Fibroblast of lung (primary cell): ENCODE measurements at regions not wholly inside any gene's neighbourhood (a gene's known extent, or its start where the extent isn't known, plus 50 kb on each side); places are given as distances from the start of the nearest gene placed in this dataset.
A peak's percentile ranks its signal among the peaks of the same experiment; 100 is the strongest.

Source experiments
- DNase-seq, 2 donors: peaks; one replicate each; pipeline versions ENCODE4 v3.0.0 to v3.0.0-alpha.2; 2010; ENCODE audit warnings: low read depth in 2 of 2
- H2AFZ ChIP-seq: 2 replicates; pipeline ENCODE4 v1.5.1; 2012; ENCODE audit warnings: low read length, control low read depth, inconsistent platforms
- H3K27ac ChIP-seq: 2 replicates; pipeline ENCODE4 v1.5.1; 2011; ENCODE audit warnings: low read length, control low read depth; ENCODE audit not compliant: insufficient read depth
- H3K27me3 ChIP-seq: 2 replicates; pipeline ENCODE4 v1.5.1; 2011; ENCODE audit warnings: mild to moderate bottlenecking, low read length; ENCODE audit not compliant: control insufficient read depth, insufficient read depth
- H3K36me3 ChIP-seq: 2 replicates; pipeline ENCODE4 v1.5.1; 2011; ENCODE audit warnings: low read length; ENCODE audit not compliant: control insufficient read depth, insufficient read depth
- H3K4me1 ChIP-seq: 2 replicates; pipeline ENCODE4 v1.5.1; 2011; ENCODE audit warnings: low read length; ENCODE audit not compliant: control insufficient read depth, insufficient read depth; ENCODE audit errors: extremely low read depth
- H3K4me2 ChIP-seq: 2 replicates; pipeline ENCODE4 v1.5.1; 2011; ENCODE audit warnings: low read length, control low read depth; ENCODE audit not compliant: insufficient read depth; ENCODE audit errors: extremely low read depth
- H3K4me3 ChIP-seq, 4 experiments: fragments of 200-600 bp in 1 of 4; sonication (generic) in 1 of 4; replicated peaks in 1 of 4; 2 replicates each; pipeline ENCODE4 v1.5.1; 2011 to 2016; ENCODE audit warnings: low read length in 4 of 4, low read depth in 3 of 4, mild to moderate bottlenecking in 3 of 4, control low read depth in 2 of 4, inconsistent platforms in 1 of 4, mixed read lengths in 1 of 4; ENCODE audit not compliant: insufficient read depth in 1 of 4; ENCODE audit errors: control extremely low read depth in 1 of 4
- H3K79me2 ChIP-seq: 2 replicates; pipeline ENCODE4 v1.5.1; 2012; ENCODE audit warnings: mild to moderate bottlenecking, low read length, inconsistent platforms; ENCODE audit not compliant: control insufficient read depth, insufficient read depth
- H3K9ac ChIP-seq: 2 replicates; pipeline ENCODE4 v1.5.1; 2011; ENCODE audit warnings: mild to moderate bottlenecking, low read length, control low read depth; ENCODE audit not compliant: insufficient read depth
- H3K9me3 ChIP-seq: 2 replicates; pipeline ENCODE4 v1.5.1; 2012; ENCODE audit warnings: low read depth, low read length; ENCODE audit not compliant: control insufficient read depth, insufficient read depth
- H4K20me1 ChIP-seq: 2 replicates; pipeline ENCODE4 v1.5.1; 2011; ENCODE audit warnings: low read length; ENCODE audit not compliant: control insufficient read depth, insufficient read depth; ENCODE audit errors: extremely low read depth
- EZH2 ChIP-seq: IDR thresholded peaks from 2 replicates; pipeline ENCODE4 v1.5.1; 2012; ENCODE audit warnings: low read length, control low read depth, mild to moderate bottlenecking; ENCODE audit errors: missing control alignments
- TF ChIP-seq, protein P1 (sequence below), 2 donors: IDR thresholded peaks in 1 of 2; conservative IDR thresholded peaks in 1 of 2; 1 replicate in 1 of 2; 2 replicates in 1 of 2; pipeline ENCODE4 v1.5.1; 2011 to 2012; ENCODE audit warnings: low read length in 2 of 2, control low read depth in 1 of 2, inconsistent platforms in 1 of 2, low read depth in 1 of 2, mild to moderate bottlenecking in 1 of 2

DNA sequence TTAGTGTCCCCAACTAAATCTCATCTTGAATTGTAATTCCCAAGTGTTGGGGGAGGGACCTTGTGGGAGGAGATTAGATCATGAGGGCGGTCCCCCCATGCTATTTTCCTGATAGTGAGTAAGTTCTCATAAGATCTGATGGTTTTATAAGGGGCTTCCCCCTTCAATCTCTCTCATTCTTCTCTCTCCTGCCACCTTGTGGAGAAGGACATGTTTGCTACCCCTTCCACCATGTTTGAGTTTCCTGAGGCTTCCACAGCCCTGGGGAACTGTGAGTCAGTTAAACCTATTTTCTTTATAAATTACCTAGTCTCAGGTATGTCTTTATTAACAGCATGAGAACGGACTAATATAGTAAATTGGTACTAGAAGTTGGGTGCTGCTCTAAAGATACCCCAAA lies 365.6 kb downstream of the ANKRD7 start:
- TF ChIP-seq EZH2 = no peak
- TF ChIP-seq, protein P1, sequence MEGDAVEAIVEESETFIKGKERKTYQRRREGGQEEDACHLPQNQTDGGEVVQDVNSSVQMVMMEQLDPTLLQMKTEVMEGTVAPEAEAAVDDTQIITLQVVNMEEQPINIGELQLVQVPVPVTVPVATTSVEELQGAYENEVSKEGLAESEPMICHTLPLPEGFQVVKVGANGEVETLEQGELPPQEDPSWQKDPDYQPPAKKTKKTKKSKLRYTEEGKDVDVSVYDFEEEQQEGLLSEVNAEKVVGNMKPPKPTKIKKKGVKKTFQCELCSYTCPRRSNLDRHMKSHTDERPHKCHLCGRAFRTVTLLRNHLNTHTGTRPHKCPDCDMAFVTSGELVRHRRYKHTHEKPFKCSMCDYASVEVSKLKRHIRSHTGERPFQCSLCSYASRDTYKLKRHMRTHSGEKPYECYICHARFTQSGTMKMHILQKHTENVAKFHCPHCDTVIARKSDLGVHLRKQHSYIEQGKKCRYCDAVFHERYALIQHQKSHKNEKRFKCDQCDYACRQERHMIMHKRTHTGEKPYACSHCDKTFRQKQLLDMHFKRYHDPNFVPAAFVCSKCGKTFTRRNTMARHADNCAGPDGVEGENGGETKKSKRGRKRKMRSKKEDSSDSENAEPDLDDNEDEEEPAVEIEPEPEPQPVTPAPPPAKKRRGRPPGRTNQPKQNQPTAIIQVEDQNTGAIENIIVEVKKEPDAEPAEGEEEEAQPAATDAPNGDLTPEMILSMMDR (conservative IDR thresholded peaks at IDR 0.05 in 1 of 2, IDR thresholded peaks at IDR 0.05 in 1 of 2; ENCODE audit: low read depth in 1 of 2, low read length in 2 of 2) = peak in 1 of 2 donors; percentile 15
- no peak overlapping the region for H3K4me2 ChIP-seq
- DNase-seq = no peak
- H3K4me3 ChIP-seq = no peak overlapping the region
- H3K79me2 ChIP-seq = no peaks in the 10 kb centered on the region
- no peaks in the 10 kb centered on the region for H3K27me3 ChIP-seq
- H3K4me1 ChIP-seq = no peaks in the 10 kb centered on the region
- H3K27ac ChIP-seq = no peak overlapping the region
- H3K9ac ChIP-seq = no peak overlapping the region
- no peak overlapping the region for H2AFZ ChIP-seq
- no peaks in the 10 kb centered on the region for H3K36me3 ChIP-seq
- H3K9me3 ChIP-seq = no peaks in the 10 kb centered on the region
- no peaks in the 10 kb centered on the region for H4K20me1 ChIP-seq

DNA sequence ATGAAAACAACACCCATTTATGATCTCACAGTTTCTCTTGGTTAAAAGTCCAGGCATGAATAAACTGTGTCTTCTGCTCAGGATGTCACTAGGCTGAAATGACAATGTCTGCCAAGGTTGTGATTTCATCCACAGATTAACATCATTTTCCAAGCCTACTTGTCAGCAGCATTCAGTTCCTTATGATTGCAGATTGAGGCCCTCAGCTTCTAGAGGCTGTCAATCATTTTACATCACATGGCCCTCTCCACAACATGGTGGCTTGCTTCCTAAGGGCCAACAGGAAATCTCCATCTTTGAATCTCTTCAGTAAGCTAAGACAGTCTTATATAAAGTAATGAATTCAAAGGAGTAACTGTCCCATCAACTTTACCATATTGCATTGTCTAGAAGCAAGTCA lies 377.6 kb downstream of the ANKRD7 start:
- DNase-seq = no peak
- H4K20me1 ChIP-seq = no peaks in the 10 kb centered on the region
- H2AFZ ChIP-seq = no peak overlapping the region
- no peak overlapping the region for H3K4me2 ChIP-seq
- no peaks in the 10 kb centered on the region for H3K27me3 ChIP-seq
- TF ChIP-seq EZH2 = no peak
- TF ChIP-seq, protein P1 (conservative IDR thresholded peaks at IDR 0.05 in 1 of 2, IDR thresholded peaks at IDR 0.05 in 1 of 2; ENCODE audit: low read depth in 1 of 2, low read length in 2 of 2) = no peak
- H3K27ac ChIP-seq = no peak overlapping the region
- no peak overlapping the region for H3K4me3 ChIP-seq
- H3K36me3 ChIP-seq = no peaks in the 10 kb centered on the region
- no peaks in the 10 kb centered on the region for H3K9me3 ChIP-seq
- no peaks in the 10 kb centered on the region for H3K4me1 ChIP-seq
- no peak overlapping the region for H3K9ac ChIP-seq
- H3K79me2 ChIP-seq = no peaks in the 10 kb centered on the region

DNA sequence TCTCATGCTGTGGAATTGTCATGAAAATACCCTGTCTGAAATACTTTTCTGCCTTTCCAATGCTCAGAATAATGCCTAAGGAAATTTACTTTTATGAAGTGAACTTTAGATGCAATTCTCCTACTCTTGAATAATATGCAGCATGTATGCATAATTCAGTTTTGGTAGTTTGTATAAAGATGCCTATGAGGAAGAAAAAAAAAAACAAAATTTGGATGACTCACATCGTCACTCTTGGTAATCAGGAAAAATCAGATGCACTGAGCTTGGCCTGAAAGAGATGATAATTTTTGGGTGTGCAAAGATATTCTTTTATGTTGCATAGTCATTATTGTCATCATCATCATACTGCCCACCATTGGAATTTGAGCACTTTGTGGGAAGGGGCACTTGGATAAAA lies 382.1 kb downstream of the ANKRD7 start:
- Histone ChIP-seq H3K4me2 (no peak overlapping the region), H3K4me1 (no peaks in the 10 kb centered on the region), H3K27ac (no peak overlapping the region), H2AFZ (no peak overlapping the region), H3K4me3 (no peak overlapping the region), H3K9ac (no peak overlapping the region), H3K27me3 (no peaks in the 10 kb centered on the region), H3K9me3 (no peaks in the 10 kb centered on the region), H3K36me3 (no peaks in the 10 kb centered on the region), H4K20me1 (no peaks in the 10 kb centered on the region), H3K79me2 (no peaks in the 10 kb centered on the region)
- TF ChIP-seq, protein P1 (conservative IDR thresholded peaks at IDR 0.05 in 1 of 2, IDR thresholded peaks at IDR 0.05 in 1 of 2; ENCODE audit: low read depth in 1 of 2, low read length in 2 of 2) = no peak
- TF ChIP-seq EZH2 = no peak
- no peak for DNase-seq
